Esophagus squamous epithelium (tissue), 5 donors: ENCODE measurements at regions not wholly inside any gene's neighbourhood (a gene's known extent, or its start where the extent isn't known, plus 50 kb on each side); places are given as distances from the start of the nearest gene placed in this dataset.

Source experiments
- DNase-seq: peaks from one replicate; lab custom pipeline; 2025; lab: John Stamatoyannopoulos, UW
- H3K27ac ChIP-seq, 4 donors: fragments of 200-600 bp; sonication (generic); one replicate each; pipeline ENCODE4 v1.5.1; 2016 to 2019; ENCODE audit warnings: mild to moderate bottlenecking in 1 of 4
- H3K27me3 ChIP-seq, 4 donors: fragments of 200-600 bp; sonication (generic); 1 replicate in 3 of 4; 2 replicates in 1 of 4; pipeline versions ENCODE4 v1.5.1 to v1.6.0; 2017 to 2021; ENCODE audit warnings: antibody characterized with exemption in 1 of 4
- H3K36me3 ChIP-seq, 3 donors: fragments of 200-600 bp; sonication (generic); one replicate each; pipeline ENCODE4 v1.5.1; 2016 to 2019
- H3K4me1 ChIP-seq, 3 donors: fragments of 200-600 bp; sonication (generic); one replicate each; pipeline ENCODE4 v1.5.1; 2017 to 2019
- H3K4me3 ChIP-seq, 4 donors: fragments of 200-600 bp; sonication (generic); 1 replicate in 3 of 4; 2 replicates in 1 of 4; pipeline ENCODE4 v1.5.1; 2016 to 2019; ENCODE audit warnings: mild to moderate bottlenecking in 2 of 4, moderate library complexity in 1 of 4
- H3K9me3 ChIP-seq, 3 donors: fragments of 200-600 bp; sonication (generic); one replicate each; pipeline ENCODE4 v1.5.1; 2016 to 2019
- CTCF ChIP-seq, 6 experiments: fragments of 450-650 bp in 4 of 6; fragments of 200-600 bp in 2 of 6; sonication (generic) in 2 of 6; IDR thresholded peaks; one replicate each; pipeline ENCODE4 v1.5.1; 2016 to 2019; ENCODE audit warnings: antibody characterized with exemption in 6 of 6, mild to moderate bottlenecking in 4 of 6, moderate library complexity in 4 of 6
- POLR2A ChIP-seq, 4 donors: fragments of 450-650 bp; IDR thresholded peaks; one replicate each; pipeline ENCODE4 v1.6.1; 2017; ENCODE audit warnings: antibody characterized with exemption in 4 of 4, mild to moderate bottlenecking in 4 of 4, moderate library complexity in 3 of 4
- WGBS, 2 donors: methylation state at CpG; one replicate each; pipeline ENCODE4 v1.1.5; 2018; 5-methylcytosine and 5-hydroxymethylcytosine counted together
- intact Hi-C: fragments of 100-400 bp; cut with DNase I; formaldehyde crosslinking; loops from one replicate; pipeline ENCODE4 v1.15.0; 2022
- donor health status: DM: yes; HTN: yes; CAD: no.

- DNase-seq: no peak
- TF ChIP-seq POLR2A (IDR thresholded peaks at IDR 0.05) (no peak), CTCF (IDR thresholded peaks at IDR 0.05) (no peak)
- H3K36me3 ChIP-seq: no peaks in the 10 kb centered on the region
- H3K4me3 ChIP-seq: no peak overlapping the region
- 63 to 75% methylated on average over 7 of the region's 7 CpGs for WGBS, 2 donors
- no peaks in the 10 kb centered on the region for H3K27me3 ChIP-seq
- H3K4me1 ChIP-seq: no peaks in the 10 kb centered on the region
- no peak overlapping the region for H3K27ac ChIP-seq
- intact Hi-C loops: no loop called here
- H3K9me3 ChIP-seq: no peaks in the 10 kb centered on the region
These were observed 887.9 kb downstream of the DCDC2C start for GRCh38 chr2:4591261-4591660.

GRCh38 chr2:4597400-4597799 is 894.0 kb downstream of the DCDC2C start:
- H3K27ac ChIP-seq: no peak overlapping the region
- no peaks in the 10 kb centered on the region for H3K27me3 ChIP-seq
- intact Hi-C loops: no loop called here
- no peaks in the 10 kb centered on the region for H3K36me3 ChIP-seq
- no peak overlapping the region for H3K4me3 ChIP-seq
- no peaks in the 10 kb centered on the region for H3K9me3 ChIP-seq
- no peak for TF ChIP-seq CTCF (IDR thresholded peaks at IDR 0.05)
- no peak for TF ChIP-seq POLR2A (IDR thresholded peaks at IDR 0.05)
- WGBS, 2 donors: 62 to 76% methylated on average over 3 of the region's 3 CpGs
- H3K4me1 ChIP-seq: no peaks in the 10 kb centered on the region
- DNase-seq: no peak

- H3K9me3 ChIP-seq: no peaks in the 10 kb centered on the region
- no peak for DNase-seq
- WGBS, 2 donors: 20 to 67% methylated on average over 1 of the region's 1 CpG
- TF ChIP-seq POLR2A (IDR thresholded peaks at IDR 0.05) (no peak), CTCF (IDR thresholded peaks at IDR 0.05) (no peak)
- H3K36me3 ChIP-seq: no peaks in the 10 kb centered on the region
- no peaks in the 10 kb centered on the region for H3K27me3 ChIP-seq
- intact Hi-C loops: no loop called here
- H3K27ac ChIP-seq: no peak overlapping the region
- H3K4me1 ChIP-seq: no peaks in the 10 kb centered on the region
- H3K4me3 ChIP-seq: no peak overlapping the region
These were observed 901.4 kb downstream of the DCDC2C start for GRCh38 chr2:4604767-4605166.

GRCh38 chr2:4618141-4618540 is 914.8 kb downstream of the DCDC2C start:
- no peaks in the 10 kb centered on the region for H3K27me3 ChIP-seq
- H3K27ac ChIP-seq: no peak overlapping the region
- intact Hi-C loops: no loop called here
- H3K36me3 ChIP-seq: no peaks in the 10 kb centered on the region
- WGBS, 2 donors: 57 to 61% methylated on average over 3 of the region's 3 CpGs
- DNase-seq: no peak
- no peaks in the 10 kb centered on the region for H3K4me1 ChIP-seq
- no peak for TF ChIP-seq CTCF (IDR thresholded peaks at IDR 0.05)
- TF ChIP-seq POLR2A (IDR thresholded peaks at IDR 0.05): no peak
- H3K4me3 ChIP-seq: no peak overlapping the region
- H3K9me3 ChIP-seq: peaks cover 0 to 30% (median 8%) of the 10 kb centered on the region in 3 donors

- no peaks in the 10 kb centered on the region for H3K27me3 ChIP-seq
- intact Hi-C loops: no loop called here
- DNase-seq: no peak
- TF ChIP-seq CTCF (IDR thresholded peaks at IDR 0.05): no peak
- TF ChIP-seq POLR2A (IDR thresholded peaks at IDR 0.05): no peak
- 83 to 86% methylated on average over 12 of the region's 12 CpGs for WGBS, 2 donors
- no peaks in the 10 kb centered on the region for H3K4me1 ChIP-seq
- H3K4me3 ChIP-seq: no peak overlapping the region
- peaks cover 0 to 30% (median 8%) of the 10 kb centered on the region in 3 donors for H3K9me3 ChIP-seq
- H3K36me3 ChIP-seq: no peaks in the 10 kb centered on the region
- H3K27ac ChIP-seq: no peak overlapping the region
These were observed 915.4 kb downstream of the DCDC2C start for GRCh38 chr2:4618630-4619228.
